GM18907 (cell line): ENCODE measurements at regions not wholly inside any gene's neighbourhood (a gene's known extent, or its start where the extent isn't known, plus 50 kb on each side); places are given as distances from the start of the nearest gene placed in this dataset.
"Not testable (repeated sequence)": the region's sequence is repeated elsewhere in the genome, so short reads cannot be mapped to it uniquely, and the experiment has no call there.

ENCODE experiments used
- ATAC-seq: cut with Tn5 transposase; IDR thresholded peaks from one replicate; pipeline ENCODE4 v1.9.1; 2021; ENCODE audit warnings: mild to moderate bottlenecking, moderate library complexity; ENCODE audit not compliant: unreplicated experiment

DNA sequence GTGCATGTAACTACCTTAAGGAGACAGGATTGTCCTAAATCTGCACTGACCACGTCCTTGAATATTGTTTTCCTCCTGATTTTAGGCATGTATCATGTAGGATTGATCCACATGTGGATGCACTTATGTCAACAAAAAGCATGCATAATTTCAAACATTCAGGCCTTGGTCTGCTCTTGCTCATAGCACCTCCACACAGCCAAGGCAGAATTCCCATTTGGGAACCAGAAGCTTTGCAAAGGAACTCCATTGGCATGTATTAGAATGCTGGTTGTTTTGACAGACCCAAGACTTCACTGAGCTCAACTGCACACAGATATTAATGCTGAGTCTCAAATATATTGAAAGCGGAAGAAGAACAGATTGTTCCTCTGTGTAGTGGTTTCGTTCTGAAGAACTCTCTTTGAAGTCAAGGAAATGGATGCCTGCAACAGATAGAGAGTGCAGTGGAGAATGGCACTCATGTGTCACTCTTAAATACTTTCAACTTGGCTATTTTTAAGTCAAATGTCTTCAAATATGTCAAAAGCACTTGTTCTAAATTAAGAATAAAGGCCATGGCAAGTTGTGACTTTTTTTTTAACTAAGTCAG, 387.6 kb downstream of the LTN1 start:
- peak; percentile 71 for ATAC-seq

DNA sequence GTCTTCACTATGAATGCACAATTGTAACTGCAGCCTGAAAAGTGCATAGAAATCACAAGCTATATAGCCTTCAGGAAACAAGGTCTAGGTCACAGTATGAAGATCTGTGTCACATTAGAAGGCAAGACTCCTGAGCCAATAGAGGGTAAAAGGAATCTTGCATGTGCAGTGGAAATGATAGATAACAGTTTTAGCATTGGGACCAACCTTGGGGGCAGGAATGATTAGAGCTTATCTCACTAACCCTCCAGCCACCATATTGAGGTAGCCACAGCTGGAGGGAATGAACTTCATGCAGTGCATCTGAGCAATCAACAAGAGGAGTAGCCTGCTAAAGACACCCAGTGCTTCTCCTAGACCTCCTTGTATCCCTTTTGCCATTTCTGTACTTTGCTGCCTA, 390.1 kb downstream of the LTN1 start:
- no peak for ATAC-seq

DNA sequence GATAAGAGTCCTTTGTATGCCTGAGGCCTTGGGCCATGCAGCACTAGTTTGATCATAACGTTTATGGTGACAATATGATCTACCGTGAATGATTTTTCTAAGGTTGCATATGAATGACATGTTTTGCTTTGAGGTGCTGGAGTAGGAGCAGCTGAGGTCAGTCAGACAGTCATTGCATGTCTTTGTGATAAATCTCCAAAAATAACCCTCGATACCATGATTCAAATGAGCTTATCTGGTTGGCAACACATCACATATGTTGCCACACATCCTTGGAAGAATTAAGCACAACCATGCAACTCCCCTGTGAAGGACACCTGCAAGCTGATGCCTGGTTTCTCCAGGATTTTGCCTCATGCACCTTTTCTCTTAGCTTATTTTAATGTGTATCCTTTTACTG, 394.5 kb downstream of the LTN1 start:
- ATAC-seq, result no peak

DNA sequence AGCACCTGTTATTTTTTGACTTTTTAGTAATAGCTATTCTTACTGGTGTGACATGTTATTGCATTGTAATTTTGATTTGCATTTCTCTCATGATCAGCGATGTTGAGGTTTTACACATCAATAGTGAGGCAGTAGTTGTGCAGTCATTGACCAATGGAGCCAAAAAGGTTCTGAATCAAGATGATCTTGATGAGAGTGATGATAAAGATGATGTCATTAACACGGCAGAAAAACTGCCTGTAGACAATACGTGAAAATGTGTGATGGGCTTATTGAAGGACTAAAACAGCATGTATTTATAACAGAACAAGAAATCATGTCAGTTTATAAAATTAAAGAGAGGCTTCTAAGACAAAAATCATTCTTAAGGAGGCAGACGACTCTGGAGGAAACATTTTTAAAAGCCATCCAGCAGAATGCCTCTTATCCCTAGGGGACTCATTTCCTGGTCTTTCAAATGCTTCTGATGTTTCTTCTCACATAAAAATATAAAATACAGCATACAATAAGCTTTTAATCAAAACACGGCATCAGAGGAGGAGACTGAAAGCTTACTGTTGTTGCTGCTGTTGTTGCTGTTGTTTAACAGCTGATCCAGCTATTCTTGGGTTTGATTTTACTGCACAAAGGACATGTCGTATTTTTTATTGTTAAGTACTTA, 400.3 kb downstream of the LTN1 start:
- no peak for ATAC-seq

DNA sequence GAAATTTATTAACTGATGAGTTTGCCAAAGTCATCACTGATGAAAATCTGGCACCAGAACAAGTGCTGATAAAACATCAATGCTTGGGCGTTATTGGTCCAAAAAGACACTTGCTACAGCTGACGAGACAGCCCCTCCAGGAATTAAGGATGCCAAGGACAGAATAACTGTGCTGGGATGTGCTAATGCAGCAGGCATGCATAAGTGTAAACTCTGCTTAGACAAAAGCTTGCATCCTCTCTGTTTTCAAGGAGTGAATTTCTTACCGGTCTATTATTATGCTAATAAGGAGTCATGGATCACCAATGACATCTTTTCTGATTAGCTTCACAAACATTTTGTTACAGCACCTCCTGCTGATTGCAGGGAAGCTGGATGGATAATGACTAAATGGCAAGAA, 402.0 kb downstream of the LTN1 start:
- no peak for ATAC-seq

DNA sequence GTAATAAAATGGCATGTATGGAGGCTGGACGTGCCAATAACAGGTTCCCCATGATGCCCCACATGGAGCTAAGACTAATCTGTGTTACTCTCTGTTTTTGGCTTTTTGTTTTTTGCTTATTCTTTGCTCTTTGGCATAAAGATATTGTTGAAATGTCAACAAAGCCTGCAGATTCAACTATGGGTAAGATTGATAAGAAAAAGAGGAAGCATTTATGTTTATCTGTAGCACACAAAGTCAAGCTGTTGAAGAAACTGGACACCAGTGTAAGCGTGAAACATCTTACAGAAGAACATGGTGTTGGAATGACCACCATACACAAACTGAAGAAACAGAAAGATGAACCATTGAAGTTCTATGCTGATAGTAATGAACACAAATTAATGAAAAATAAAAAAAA, 402.7 kb downstream of the LTN1 start:
- no peak for ATAC-seq

DNA sequence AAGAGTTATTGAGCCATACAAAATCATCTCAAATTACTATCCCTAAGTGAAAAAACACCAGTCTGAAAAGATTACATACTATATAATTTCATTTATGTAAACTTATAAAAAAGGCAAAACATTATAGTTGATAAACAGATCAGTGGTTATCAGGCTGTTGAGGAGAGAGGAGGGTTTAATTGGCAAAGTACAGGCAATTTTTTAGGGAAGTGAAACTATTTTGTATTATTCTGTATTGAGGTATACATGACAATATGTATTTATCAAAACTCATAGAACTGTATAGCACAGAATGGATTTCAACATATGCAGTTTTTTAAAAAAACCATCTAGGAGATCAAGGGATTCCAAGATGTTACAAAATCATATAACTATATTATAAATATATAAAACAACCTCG, 403.7 kb downstream of the LTN1 start:
- ATAC-seq, result no peak

DNA sequence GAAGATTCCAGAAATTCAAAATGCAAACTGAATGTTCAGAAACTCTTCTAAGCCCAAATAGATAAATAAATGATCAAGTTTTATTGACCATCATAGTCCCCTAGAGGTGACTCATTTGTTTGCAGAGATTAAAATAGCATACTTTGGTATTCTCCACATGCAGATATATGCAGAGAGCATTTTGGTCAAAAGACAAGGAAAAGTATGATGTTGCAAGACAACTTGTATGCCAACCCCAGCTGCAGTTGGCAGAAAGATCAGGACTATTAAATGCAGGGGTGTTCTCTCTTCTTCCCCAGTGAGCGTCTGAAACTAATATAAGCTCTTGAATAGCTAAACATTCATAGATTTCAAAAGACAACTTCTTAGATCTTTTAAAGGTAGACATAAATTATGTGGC, 404.9 kb downstream of the LTN1 start:
- no peak for ATAC-seq

DNA sequence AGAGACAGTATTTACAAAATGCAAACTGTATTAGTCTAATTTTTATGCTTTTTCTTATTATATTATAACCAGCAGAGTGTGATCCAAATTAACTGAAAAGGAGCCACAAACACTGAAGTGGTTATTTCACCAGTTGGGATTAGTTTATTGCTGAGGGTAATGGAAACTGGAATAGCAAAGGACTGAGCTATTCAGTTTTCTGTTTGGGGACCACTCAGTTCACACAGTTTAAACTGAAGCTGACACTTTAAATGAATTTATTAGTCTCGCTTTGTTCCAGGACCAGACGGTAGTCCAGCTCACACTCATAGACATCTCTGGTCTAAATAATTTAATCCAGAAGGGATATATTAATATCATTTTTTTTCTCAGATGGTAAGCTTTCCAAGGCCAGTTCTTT, 410.7 kb downstream of the LTN1 start:
- ATAC-seq, result no peak

DNA sequence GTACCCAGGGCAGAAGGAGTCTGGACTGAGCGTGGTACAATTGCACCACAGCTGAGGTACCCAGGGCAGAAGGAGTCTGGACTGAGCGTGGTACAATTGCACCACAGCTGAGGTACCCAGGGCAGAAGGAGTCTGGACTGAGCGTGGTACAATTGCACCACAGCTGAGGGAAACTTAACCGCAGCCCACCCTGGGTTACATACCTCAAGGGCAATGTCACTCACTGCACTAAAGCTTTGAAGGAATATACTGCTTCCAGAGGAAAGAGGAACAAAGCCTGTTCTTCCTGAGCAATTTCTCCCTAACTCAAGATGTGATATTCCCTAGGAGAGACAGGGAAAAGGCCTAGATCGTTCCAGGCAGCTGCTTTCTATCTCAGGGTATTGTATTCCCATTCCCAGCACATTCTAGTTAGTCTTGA, 411.4 kb downstream of the LTN1 start:
- ATAC-seq, result not testable (repeated sequence)

DNA sequence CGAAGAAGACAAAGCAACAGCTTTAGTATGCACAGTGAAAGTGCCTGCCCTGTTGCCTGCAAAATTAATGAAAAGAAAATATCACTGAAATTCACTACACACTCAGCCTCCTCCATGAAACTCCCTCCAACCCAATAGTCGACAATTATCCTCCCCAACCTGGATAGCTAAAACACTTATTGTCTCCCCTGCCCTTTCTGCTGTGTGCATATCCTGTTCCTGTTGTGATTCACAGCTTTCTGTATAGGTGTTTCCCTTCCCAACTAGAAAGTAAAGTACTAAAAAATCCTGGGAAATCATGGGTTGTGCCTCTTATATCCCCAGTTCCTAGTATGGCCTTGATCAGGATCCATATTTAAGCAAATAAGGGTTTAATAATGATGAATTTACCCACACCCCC, 412.1 kb downstream of the LTN1 start:
- no peak for ATAC-seq

DNA sequence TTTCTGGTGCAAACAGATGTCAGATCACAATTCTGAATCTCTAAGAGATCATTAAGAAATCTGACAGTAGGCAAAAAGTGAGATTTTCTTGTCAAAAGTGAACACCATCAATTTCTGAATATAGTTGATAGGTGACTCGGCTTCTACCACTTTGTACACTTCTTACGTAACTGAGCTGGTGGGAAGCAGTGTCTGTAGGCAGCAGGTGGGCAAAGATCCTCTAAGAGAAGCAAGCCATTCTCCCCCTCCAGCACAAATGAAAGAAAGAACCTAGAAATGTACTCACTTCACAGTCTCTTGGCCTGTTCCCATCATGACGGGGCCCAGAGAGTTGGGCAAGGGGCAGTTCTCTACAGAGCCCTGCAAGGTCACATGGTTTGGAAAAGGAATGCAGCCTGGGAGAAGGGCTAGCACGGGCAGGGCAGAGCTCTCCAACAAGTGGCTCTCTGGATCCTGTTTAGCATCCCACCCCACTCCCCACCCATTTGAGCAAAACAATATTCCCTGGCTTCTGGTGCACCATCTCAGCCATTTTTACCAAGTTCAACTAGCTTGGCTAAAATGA, 412.6 kb downstream of the LTN1 start:
- no peak for ATAC-seq

DNA sequence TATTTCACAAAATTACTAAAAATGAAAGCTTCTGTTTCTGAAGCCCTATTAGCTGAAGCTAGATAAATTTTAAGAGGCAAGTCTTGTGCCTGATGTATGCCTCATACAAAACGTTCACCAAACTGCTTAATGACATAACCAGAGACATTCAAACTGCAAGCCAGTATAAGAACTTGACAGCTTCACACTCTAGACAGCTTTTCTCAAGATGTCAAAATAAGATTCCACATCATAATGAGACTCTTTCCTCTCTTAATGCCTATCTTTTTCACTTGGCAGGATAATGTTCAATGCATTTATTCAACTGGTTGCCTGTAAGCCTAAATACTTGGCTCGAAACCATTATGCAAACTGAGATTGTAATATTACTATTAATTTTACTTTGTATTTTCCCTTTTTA, 424.0 kb downstream of the LTN1 start:
- no peak for ATAC-seq

DNA sequence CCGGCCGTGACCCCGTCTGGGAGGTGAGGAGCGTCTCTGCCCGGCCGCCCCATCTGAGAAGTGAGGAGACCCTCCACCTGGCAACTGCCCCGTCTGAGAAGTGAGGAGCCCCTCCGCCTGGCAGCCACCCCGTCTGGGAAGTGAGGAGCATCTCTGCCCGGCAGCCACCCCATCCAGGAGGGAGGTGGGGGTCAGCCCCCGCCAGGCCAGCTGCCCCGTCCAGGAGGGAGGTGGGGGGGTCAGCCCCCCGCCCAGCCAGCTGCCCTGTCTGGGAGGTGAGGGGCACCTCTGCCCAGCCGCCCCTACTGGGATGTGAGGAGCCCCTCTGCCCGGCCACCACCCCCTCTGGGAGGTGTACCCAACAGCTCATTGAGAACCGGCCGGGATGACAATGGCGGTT, 428.7 kb downstream of the LTN1 start:
- not testable (repeated sequence) for ATAC-seq

DNA sequence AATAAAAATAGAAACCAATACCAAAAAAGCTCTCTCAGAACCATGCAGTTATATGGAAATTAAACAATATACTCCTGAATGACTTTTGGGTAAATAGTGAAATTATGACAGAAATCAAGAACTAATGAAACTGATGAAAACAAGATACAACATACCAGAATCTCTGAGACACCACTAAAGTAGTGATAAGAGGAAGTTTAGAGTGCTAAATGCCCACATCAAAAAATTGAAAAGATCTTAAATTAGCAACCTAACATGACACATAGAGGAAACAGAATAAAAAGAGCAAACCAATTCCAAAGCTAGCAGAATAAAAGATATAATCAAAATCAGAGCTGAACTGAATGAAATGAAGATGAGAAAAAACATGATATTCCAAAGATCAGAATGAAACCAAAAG, 430.9 kb downstream of the LTN1 start:
- ATAC-seq, result no peak

DNA sequence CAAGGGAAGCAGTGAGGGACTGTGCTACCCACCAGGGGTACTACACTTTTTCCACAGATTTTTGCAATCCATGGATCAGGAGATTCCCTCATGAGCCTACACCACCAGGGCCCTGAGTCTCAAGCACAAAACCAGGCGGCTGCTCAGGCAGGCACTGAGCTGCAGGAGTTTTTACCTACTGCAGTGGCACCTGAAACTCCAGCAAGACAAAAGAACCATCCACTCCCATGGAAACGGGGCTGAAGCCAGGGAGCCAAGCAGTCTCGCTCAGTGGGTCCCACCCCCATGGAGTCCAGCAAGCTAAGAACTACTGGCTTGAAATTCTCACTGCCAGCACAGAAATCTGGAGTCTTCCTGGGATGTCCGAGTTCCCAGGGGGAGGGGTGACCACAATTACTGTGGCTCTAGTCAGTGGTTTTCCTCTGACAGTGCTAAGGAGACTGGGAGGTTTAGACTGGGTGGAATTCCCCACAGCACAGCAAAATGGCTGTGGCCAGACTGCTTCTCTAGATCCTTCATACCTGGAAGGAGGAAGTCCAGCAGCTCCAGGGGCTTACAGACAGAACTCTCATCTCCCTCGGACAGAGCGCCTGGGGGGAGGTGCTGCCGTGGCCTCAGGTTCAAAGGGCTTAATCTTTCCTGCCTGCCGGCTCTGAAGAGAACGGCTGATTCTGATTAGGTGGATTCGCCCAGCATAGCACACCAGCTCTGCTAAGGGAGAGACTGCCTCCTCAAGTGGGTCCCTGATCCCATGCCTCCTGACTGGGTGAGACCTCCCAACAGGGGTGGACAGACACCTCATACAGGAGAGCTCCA, 437.8 kb downstream of the LTN1 start:
- ATAC-seq, result no peak

DNA sequence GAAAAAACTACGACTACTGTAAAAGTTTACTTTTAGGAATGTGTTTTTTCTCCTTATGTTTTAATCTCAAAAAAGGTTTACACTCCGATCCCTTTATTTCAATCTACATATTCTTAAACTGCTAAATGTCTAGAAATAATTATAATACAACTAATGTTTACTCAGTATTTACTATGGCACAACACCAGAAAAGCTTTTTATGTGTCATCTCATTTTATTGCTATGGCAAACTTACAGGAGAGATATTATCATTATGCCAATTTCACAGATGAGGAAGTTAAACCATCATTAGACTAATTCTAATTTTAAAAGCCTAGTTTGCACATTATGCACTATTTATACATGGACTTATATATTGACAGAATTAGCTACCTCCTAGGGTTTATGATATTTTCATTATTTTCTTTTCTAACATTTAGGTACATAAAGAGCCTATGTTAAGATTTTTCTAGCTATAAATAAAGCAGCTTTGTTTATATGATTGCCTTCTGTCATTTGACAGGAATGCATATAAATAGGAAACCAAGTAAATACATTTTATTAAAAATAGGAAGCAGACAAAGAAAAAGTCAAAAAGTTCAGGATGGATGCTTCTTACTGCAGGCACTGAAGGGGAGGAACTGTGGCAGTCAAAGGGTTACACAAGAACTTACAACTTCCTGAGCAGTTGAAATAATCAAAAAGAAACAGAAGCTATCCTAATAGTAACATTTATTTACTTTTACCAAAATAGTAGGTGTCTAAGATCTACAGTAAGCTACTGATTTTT, 442.4 kb downstream of the LTN1 start:
- ATAC-seq, result no peak

DNA sequence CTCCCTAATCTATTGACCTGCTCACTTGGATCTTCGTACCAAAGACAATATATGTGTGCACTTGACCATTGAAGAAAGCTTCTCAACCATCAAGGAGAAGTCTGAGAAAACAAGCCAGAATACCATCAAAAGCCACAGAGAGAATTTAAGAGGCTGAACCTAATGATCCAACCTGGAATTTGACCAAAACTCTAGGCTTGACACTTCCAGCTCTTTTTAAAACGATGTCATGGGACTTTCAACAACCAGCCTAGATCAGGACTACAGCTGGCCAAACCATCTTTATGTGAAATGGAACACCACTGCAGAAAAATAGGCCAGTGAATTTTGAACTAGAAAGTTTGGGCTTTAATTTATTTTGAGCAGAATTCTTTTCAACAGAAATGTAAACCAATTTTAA, 444.4 kb downstream of the LTN1 start:
- no peak for ATAC-seq

DNA sequence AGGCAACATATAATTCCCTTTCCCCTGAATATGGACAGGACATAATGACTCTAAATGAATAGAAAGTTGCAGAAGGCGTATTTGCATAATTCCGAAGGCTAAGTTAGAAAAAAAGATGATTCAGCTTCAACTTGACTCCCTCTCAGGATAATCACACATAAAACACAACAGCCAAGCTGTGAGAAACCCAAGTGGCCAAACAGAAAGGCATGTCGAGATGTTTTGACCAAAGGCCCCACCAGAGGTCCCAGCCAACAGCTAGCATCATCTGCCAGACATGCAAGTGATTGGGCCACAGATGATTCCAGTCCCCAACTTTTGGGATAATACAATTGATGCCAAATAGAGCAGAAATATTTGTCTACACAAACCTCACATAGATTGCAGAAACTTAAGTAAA, 444.9 kb downstream of the LTN1 start:
- no peak for ATAC-seq

DNA sequence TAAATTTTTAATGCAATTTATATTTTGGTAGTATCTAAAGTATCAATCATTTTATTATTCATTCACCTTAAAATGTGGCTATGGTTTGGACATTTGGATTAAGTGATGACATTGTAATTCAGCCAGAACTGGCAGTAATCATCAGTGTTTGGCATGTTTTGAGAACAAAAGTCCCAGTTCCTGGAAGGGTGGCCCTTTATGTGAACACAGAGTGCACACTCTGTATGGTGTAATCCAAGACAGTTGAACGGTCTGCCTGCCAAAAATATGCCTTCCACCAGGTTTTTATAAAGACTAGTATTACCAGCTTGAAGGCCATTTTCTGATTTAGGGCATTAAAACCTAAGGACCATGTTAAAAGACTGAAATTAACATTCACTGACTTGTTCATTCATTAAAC, 448.7 kb downstream of the LTN1 start:
- ATAC-seq, result no peak
